ENCODE measurements at regions not wholly inside any gene's neighbourhood (a gene's known extent, or its start where the extent isn't known, plus 50 kb on each side); places are given as distances from the start of the nearest gene placed in this dataset.
"Not testable (repeated sequence)": the region's sequence is repeated elsewhere in the genome, so short reads cannot be mapped to it uniquely, and the experiment has no call there.

GRCh38 chr4:179683661-179684060 is 2241.4 kb upstream of the AGA start:
- 1% methylated on average over 4 of the region's 4 CpGs for WGBS (ENCODE audit: insufficient coverage, insufficient replicate concordance, low lambda C conversion rate, missing lambda C conversion rate)
- SMC1A ChIA-PET (ENCODE audit: uncharacterized antibody, unreplicated experiment); POLR2A ChIA-PET; H3K27me3 ChIP-seq (replicated peaks in 1 of 2; ENCODE audit: control insufficient read depth in 2 of 2, insufficient read depth in 2 of 2, low read length in 1 of 2); H3K27ac ChIP-seq (ENCODE audit: control insufficient read depth, insufficient read depth); H3K9me3 ChIP-seq (replicated peaks; ENCODE audit: control insufficient read depth, insufficient read depth, low read length); H3K4me1 ChIP-seq (ENCODE audit: control insufficient read depth, insufficient read depth, low read length); FAIRE-seq; ATAC-seq; H3K4me2 ChIP-seq (ENCODE audit: control insufficient read depth, insufficient read depth); BruUV-seq (replicated peaks); H3K4me3 ChIP-seq; H3K36me3 ChIP-seq (ENCODE audit: control insufficient read depth in 2 of 2, insufficient read depth in 2 of 2, low read length in 1 of 2); RAD21 ChIA-PET (ENCODE audit: unreplicated experiment); H3K9ac ChIP-seq (ENCODE audit: control insufficient read depth, insufficient read depth, low read length); H2AFZ ChIP-seq (ENCODE audit: control insufficient read depth, low read depth, low read length); intact Hi-C loops (cut with micrococcal nuclease; ENCODE audit: unreplicated experiment); DNase-seq (ENCODE audit: low read depth, low spot score); H4K20me1 ChIP-seq (ENCODE audit: control insufficient read depth, insufficient read depth); H3K79me2 ChIP-seq (ENCODE audit: control insufficient read depth, insufficient read depth, low read length); in situ Hi-C loops (cut with MboI): not testable (repeated sequence)
- CTCF ChIA-PET: interaction anchor here (1.0 kb wide), 1 partner anchor 21 kb away, joined by 4 read pairs; no protein-coding TSS in a partner anchor

- no peak for ATAC-seq
- intact Hi-C loops (cut with micrococcal nuclease; ENCODE audit: unreplicated experiment): no loop called here
- Histone ChIP-seq H3K9ac (ENCODE audit: control insufficient read depth, insufficient read depth, low read length) (no peak overlapping the region), H3K36me3 (ENCODE audit: control insufficient read depth in 2 of 2, insufficient read depth in 2 of 2, low read length in 1 of 2) (no peaks in the 10 kb centered on the region), H3K4me1 (ENCODE audit: control insufficient read depth, insufficient read depth, low read length) (no peaks in the 10 kb centered on the region), H3K27ac (ENCODE audit: control insufficient read depth, insufficient read depth) (no peak overlapping the region), H3K79me2 (ENCODE audit: control insufficient read depth, insufficient read depth, low read length) (no peaks in the 10 kb centered on the region), H3K27me3 (replicated peaks in 1 of 2; ENCODE audit: control insufficient read depth in 2 of 2, insufficient read depth in 2 of 2, low read length in 1 of 2) (no peaks in the 10 kb centered on the region), H3K9me3 (replicated peaks; ENCODE audit: control insufficient read depth, insufficient read depth, low read length) (no peaks in the 10 kb centered on the region), H4K20me1 (ENCODE audit: control insufficient read depth, insufficient read depth) (no peaks in the 10 kb centered on the region), H3K4me2 (ENCODE audit: control insufficient read depth, insufficient read depth) (no peak overlapping the region), H3K4me3 (no peak overlapping the region), H2AFZ (ENCODE audit: control insufficient read depth, low read depth, low read length) (no peak overlapping the region)
- ChIA-PET POLR2A (no interaction called here), RAD21 (ENCODE audit: unreplicated experiment) (no interaction called here), SMC1A (ENCODE audit: uncharacterized antibody, unreplicated experiment) (no interaction called here), CTCF (interaction anchor here (0.8 kb wide), 1 partner anchor 15 kb away, joined by 4 read pairs; no protein-coding TSS in a partner anchor)
- TF ChIP-seq EZH2 (IDR thresholded peaks at IDR 0.05; ENCODE audit: borderline replicate concordance, control insufficient read depth, low read depth, low read length) (no peak), ZZZ3 (IDR thresholded peaks at IDR 0.05; ENCODE audit: control insufficient read depth, insufficient read length, low read depth) (no peak), MLLT1 (IDR thresholded peaks at IDR 0.05) (no peak), SMAD5 (IDR thresholded peaks at IDR 0.05; ENCODE audit: low read depth) (no peak), CEBPB (IDR thresholded peaks at IDR 0.05; ENCODE audit: borderline replicate concordance in 1 of 2, low read depth in 2 of 2, low read length in 2 of 2) (no peak), ZNF24 (IDR thresholded peaks at IDR 0.05) (no peak)
- in situ Hi-C loops (cut with MboI): no loop called here
- 74% methylated on average over 1 of the region's 1 CpG for WGBS (ENCODE audit: insufficient coverage, insufficient replicate concordance, low lambda C conversion rate, missing lambda C conversion rate)
- DNase-seq (ENCODE audit: low read depth, low spot score): no peak
- FAIRE-seq: no peak
- BruUV-seq (replicated peaks): no TSS peak
Observed at GRCh38 chr4:179692222-179692621, 2250.0 kb upstream of the AGA start.

Data from GM12878 (cell line).